Ovary (tissue), 3 donors: ENCODE measurements at regions not wholly inside any gene's neighbourhood (a gene's known extent, or its start where the extent isn't known, plus 50 kb on each side); places are given as distances from the start of the nearest gene placed in this dataset.

Experiments
- CTCF ChIP-seq, 3 donors: fragments of 450-650 bp in 2 of 3; fragments of 200-600 bp in 1 of 3; IDR thresholded peaks; one replicate each; pipeline versions ENCODE4 v1.5.1 to v1.8.0; 2016 to 2022; ENCODE audit warnings: antibody characterized with exemption in 3 of 3, mild to moderate bottlenecking in 1 of 3
- EP300 ChIP-seq: sonication (generic); formaldehyde crosslinking; IDR thresholded peaks from one replicate; pipeline ENCODE4 v1.6.1; 2017; ENCODE audit warnings: antibody characterized with exemption
- POLR2A ChIP-seq: fragments of 450-650 bp; IDR thresholded peaks from one replicate; pipeline ENCODE4 v1.6.1; 2017; ENCODE audit warnings: antibody characterized with exemption, mild to moderate bottlenecking, moderate library complexity
- donor health status: DM: no; HTN: no; CAD: no.

GRCh38 chr20:20966171-20966570, 140.0 kb downstream of the LINC00237 start:
- TF ChIP-seq CTCF (IDR thresholded peaks at IDR 0.05) (no peak), EP300 (no peak), POLR2A (no peak)
